Adrenal gland (tissue), 5 donors: ENCODE measurements at regions not wholly inside any gene's neighbourhood (a gene's known extent, or its start where the extent isn't known, plus 50 kb on each side); places are given as distances from the start of the nearest gene placed in this dataset.

Experiments
- CTCF ChIP-seq, 6 experiments: fragments of 450-650 bp in 4 of 6; fragments of 200-600 bp in 2 of 6; sonication (generic) in 1 of 6; IDR thresholded peaks; 1 replicate in 5 of 6; 2 replicates in 1 of 6; pipeline versions ENCODE4 v1.5.1 to v1.8.0; 2016 to 2021; ENCODE audit warnings: antibody characterized with exemption in 6 of 6, mild to moderate bottlenecking in 2 of 6, moderate library complexity in 1 of 6
- POLR2A ChIP-seq, 2 donors: fragments of 450-650 bp; IDR thresholded peaks; one replicate each; pipeline ENCODE4 v1.6.1; 2017; ENCODE audit warnings: antibody characterized with exemption in 2 of 2, mild to moderate bottlenecking in 2 of 2, moderate library complexity in 1 of 2
- donor health status: DM: no; HTN: no; CAD: no.

GRCh38 chr2:143843686-143844085, 676.2 kb downstream of the ZEB2 start:
- TF ChIP-seq CTCF (IDR thresholded peaks at IDR 0.05) (no peak), POLR2A (IDR thresholded peaks at IDR 0.05) (no peak)
